T-helper 2 cell treated with Interferon-gamma antibody and Interleukin-4, amounts not matched to agents 100 ng/mL and 5 ng/mL, for 36 hours (primary cell): ENCODE measurements at regions not wholly inside any gene's neighbourhood (a gene's known extent, or its start where the extent isn't known, plus 50 kb on each side); places are given as distances from the start of the nearest gene placed in this dataset.

Source experiments
- intact Hi-C: fragments of 100-400 bp; cut with micrococcal nuclease; formaldehyde crosslinking; loops from one replicate; pipeline ENCODE4 v1.15.1; 2023

DNA sequence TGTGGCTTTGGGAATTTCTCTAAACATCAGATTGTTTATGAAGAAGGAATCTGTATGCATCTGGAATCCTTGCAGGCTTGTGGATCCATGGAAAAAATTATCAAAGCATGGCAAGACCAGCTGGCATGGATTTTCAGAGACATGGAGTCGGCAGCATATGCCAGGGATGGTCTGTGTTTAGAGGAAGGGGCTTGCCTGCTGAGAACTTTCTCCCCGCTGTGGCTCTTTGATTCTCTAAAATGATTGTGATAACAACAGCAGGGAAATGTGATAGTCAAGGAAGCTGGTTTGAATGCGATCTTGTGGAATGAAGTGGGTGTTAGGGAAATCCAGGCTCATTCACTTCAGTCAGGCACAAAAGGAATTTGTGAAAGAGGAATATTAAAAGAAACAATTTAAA is 245.7 kb upstream of the THRB start:
- intact Hi-C loops = no loop called here

DNA sequence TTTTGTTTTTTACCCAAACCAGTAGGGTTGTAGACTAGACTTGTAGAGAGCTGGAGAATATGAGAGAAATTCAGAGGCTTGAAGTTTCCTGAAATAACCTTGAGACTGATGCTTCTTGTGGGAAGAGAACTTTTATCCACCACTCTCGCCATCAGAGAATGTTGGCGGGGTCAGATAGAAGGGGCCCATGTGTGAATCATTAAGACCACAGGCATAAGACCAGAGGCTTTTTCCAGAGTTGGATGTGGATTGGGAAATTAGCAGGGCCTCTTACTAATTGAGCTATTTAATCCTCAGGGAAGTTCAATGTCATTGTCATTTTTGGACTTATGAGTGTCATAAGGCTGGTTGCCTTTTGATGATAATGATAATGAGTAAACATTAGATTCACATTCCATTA is 246.9 kb upstream of the THRB start:
- intact Hi-C loops = no loop called here

DNA sequence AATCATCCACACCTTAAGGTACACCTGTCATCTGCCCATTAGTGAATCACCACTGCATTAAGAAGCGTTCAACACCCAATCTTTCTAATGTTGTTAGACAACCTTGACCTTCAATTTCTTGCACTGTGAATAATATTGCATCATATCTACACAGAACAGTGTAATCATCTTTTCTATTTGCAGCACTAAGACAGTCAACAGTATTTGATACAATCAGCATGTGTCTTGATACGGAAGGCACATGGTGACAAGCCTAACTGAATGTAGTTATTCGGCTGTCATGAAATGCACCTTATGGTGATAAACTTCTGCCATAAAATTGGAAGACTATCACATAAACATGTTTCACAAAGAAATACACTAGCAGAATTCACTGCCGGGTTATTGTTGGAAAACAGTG is 253.9 kb upstream of the THRB start:
- intact Hi-C loops = no loop called here

DNA sequence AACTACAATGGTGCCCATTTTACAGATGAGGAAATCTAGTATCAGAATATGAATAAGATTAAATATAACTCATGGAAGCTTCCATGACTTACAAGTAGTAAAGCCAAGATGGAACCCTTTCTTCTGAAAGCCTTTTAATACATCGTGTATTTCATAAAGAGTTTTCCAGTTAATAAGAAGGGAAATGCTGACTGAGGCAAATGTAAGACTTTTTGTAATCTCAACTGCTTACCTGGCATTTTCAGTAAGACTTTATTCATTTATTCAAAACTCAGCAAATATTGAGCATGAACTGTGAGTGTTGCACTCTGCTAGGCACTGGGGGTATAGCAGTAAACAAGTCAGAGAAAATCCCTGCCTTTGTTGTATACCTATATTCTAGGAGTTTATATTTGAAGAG is 256.4 kb upstream of the THRB start:
- intact Hi-C loops = no loop called here

DNA sequence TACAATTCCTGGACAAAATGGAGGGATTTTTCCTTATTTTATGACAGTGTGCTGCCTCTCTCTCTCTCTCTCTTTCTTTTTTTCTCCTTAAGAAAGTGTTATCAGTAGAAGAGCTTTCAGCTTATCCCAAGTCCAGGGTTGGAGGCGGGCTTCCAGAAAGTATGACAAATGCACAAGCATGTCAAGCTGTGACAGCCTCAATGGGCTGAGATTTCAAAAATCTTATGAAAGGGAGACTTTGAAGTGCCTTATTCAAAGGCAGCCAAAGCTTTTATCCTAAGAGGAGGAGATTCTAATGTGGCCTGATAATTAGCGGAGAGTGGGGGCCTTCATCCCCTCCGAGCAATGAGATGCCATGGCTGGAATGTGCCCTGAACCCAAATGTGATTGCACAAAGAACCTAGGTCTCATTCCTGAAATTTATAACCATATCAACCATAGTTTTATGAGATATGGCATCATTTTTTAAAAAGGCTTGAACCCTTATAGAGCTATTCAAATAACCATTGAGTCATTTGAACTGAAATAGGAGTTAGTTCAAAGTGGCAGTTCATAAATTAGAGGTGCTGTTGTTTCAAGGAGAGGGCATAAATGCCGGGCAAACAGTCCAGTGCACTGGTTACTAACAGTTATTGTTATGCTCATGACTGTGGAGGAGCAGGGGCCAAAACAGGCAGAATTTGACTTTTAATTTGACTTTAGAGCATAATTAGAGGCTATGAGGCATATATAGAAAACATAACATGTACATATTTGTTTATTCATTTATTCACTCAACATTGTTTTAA is 261.6 kb upstream of the THRB start:
- intact Hi-C loops = no loop called here

DNA sequence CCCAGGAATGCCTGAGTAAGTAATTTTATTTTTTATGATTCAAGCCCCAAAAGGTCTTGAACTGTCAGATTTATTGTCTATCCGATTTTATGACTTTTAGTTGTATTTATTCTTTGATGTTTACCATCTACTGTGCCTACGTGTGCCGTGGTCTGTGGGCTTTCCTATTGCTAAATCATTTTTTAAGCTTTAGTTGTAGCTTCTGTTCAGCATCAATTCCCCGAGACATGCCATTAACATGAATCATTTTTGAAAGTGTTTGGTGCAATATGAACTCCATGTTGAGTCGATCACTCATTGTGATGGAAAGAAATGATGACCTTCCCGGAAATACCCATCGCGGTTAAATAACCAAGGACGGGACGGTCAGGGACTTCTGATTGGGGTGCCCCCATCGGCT is 268.7 kb upstream of the THRB start:
- intact Hi-C loops = no loop called here

DNA sequence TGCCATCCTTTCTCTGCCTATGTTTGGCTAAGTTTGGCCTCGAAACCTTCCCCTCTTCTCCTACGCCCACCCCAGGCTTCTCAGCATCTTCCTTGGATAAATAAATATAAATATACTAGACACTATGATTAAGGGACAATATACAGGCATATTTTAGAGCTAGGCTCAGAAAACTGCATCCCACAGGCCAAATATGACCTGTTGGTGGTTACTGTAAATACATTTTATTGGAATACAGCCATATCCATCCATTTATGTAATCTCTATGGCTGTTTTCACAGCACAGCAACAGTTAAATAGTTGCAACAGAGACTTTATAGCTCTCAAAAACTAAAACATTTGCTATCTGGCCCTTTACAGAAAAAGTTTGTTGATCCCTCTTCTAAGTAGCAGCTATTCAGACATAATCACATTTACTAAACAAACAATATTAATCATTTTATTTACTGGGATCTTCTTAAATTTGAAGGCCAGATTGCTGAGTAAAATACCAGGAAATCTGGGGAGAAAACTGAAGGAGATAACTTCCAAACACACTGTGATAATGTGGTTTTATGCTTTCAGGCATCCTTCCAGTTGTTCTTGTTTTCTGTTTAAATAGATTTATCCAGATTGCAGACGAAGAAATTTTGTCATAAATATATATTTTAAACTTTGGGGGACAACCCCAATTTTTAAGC is 269.7 kb upstream of the THRB start:
- intact Hi-C loops = no loop called here

DNA sequence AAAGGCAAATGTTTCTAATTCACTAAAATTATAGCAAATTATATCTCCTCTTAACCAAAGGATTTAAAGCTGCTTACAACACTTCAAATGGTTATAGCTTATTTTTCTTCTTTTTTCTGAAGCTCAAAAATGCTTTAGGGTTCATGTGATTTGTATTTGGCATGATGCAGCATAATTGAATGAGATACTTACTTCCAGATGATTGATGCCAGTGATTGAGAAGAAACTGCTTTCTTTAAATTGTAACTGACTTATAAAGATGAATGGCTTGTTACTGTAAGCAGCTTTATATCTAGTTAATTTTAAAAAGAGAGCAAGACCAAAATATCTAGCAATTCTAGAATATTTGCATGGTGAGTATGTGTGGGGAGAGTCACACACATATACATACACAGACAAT is 270.7 kb upstream of the THRB start:
- intact Hi-C loops = no loop called here

DNA sequence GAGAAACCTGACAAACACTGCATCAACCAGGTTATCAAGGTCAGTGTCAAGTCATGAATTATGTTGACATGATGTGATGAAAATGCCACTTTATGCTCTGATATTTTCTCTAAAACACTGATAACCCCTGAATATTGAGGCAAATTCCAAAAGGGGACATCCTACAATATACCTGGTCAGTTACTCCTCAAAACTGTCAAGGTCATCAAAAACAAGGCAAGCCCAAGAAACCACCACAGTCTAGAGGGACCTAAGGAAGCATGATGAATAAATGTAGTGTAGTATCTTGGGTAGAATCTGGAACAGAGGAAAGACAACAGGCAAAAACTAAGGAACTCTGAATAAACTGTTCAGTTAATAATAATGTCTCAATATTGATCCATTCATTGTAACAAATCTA is 275.3 kb upstream of the THRB start:
- intact Hi-C loops = no loop called here

DNA sequence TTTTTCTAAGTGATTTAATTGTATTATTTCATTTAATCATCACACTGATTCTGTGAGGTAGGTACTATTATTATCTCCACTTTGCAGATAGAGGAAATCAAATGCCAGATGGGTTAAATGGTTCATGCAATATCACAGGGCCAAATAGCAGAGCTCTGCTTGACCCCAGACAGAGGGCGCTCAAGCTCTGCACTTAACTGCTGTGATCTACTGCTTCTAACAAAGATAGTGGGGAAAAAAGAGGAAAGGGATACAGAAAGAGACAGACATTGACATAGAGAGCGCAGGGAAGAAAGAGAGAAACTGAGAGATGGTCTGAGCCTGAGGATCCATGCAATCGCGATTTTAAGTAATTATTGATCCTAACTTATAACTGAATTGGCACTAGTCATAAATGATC is 279.1 kb upstream of the THRB start:
- intact Hi-C loops = no loop called here

DNA sequence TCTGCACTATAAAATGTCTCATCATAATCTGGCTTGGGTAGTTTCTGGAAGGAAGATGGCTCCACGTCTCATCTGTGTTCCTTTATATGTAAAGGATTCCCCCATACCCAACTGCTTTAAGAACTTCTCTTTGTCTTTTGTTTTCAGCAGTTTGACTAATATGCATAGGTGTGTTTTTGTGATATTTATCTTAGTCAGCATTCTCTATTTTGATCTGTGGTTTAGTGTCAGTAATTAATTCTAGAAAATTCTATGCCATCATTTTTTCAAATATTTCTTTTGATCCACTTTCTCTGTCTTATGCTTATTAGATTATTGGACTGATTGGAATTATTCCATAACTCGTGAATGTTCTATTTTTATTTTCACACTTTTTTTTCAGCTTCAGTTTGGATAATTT is 286.3 kb upstream of the THRB start:
- intact Hi-C loops = no loop called here

DNA sequence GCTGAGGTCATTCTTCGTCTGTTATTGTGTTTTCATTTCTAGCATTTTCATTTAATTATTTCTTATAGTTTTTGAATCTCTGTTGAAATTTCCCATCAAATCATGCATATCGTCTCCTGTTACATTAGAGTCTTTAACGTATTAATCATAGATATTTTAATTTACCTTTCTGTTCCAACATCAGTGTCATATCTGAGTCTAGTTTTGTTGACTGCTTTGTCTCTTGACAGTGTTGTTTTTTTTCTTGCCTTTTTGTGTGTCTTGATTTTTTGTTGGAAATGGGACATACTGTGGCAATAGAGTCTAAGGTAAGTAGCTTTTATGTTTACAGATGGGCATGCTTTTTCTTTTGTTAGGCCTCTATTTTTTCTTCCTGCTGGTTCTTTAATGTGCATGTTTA is 286.8 kb upstream of the THRB start:
- intact Hi-C loops = no loop called here

DNA sequence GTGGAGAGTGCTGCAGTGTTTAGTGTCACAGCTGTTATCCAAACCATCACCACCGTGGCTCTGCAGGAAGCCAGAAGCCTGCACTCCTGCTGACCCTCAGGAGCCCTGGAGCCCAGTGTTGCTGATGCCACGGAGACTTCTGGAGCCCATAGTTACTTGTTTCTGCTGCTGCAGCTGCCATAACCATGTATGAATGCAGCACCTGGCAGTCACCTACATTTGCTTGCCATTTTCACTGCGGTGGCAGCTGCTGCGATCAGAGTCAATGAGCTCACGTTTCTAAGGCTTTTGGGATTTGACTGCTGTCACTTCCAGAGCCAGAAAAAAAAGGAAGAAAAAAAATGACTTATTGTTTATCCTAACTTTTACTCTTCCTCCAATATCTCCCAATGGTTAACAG is 299.2 kb upstream of the THRB start:
- intact Hi-C loops = no loop called here

DNA sequence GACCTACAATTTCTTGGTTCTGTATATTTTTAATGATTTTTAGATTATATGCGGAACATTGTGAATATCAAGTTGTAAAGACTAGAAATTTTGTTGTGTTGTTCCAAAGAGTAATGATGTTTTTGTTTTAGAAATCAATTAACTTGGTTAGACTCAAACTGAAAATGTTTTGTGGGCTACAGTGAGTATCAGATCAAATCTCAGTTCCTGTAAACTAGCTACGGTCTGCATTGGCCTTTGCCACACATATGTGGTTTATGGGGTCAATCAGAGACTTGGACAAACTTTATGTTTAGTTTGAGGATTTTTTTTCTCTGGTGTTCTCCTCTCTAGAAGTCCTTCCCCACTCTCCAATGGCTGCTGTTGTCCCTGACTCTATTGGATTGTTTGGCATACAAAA is 308.0 kb upstream of the THRB start:
- intact Hi-C loops = no loop called here

DNA sequence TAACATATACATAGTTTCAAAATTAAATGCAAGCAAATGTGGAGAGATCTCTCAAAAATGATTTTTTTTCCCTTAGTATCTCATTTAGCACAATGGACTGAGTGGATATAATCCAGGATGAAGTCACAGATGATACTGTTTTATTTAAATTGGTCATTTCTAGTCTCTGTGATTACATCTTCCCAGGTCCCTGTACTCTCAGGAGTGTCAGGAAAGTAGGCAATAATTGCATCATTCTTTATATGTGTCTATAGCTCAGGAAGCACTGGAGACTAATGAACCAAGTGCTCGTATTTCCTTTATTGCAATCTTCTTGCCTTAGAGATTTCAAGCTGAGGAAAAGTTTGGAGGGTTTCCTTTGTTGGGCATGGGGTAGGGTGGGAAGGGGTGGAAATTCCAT is 309.4 kb upstream of the THRB start:
- intact Hi-C loops = no loop called here

DNA sequence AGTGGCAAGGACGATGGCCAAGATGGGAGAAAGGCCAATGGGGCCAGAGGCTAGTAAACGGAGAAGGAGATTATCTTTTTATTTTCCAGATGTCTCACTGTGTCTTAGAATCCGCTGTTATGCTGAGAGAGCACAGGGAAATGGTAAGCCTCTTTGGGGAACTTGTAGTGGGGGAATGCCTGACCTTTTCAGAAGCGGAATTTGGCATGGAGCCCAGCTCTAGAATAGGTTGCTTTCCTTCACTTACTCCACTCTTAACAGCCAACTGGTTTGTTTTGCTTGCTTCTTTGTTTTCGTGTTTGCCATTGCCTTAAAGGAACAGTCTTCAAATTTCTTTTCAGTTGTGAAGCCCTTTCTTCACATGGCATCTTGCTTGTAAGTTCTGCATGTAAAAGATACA is 316.2 kb upstream of the THRB start:
- intact Hi-C loops = no loop called here

DNA sequence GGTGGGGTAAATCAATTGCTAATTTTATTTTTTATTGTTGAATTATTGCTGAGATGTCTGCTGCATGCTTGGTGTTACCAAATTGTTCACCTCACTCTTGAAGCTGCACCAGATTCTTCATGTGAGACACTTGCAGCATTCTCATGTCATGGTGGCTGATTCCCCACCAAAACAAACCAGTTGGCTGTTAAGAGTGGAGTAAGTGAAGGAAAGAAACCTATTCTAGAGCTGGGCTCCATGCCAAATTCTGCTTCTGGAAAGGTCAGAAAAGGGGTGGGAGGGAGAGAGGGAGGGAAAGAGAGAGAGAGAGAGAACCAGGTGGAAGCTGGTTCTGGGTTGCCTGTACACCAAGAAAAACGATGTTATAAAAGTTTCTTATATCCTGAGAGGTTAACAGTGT is 317.5 kb upstream of the THRB start:
- intact Hi-C loops = no loop called here

DNA sequence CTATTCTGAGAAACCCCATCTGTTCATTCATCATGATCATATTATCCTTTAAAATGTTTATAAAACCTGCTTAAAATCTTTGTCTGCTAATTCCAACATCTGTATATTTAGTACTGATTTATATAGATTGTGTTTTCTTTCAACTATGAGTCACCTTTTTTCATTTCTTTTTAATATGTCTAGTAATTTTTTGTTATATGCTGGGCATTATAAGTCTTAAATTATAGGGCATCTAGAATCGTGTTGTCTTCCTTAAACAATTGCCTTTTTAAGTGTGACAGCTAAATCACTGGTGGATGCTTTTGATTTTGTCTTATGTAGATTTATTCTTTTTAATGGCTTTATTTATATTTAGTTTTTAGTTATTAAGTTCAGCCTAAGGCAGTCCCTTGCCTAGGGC is 323.4 kb upstream of the THRB start:
- intact Hi-C loops = no loop called here

DNA sequence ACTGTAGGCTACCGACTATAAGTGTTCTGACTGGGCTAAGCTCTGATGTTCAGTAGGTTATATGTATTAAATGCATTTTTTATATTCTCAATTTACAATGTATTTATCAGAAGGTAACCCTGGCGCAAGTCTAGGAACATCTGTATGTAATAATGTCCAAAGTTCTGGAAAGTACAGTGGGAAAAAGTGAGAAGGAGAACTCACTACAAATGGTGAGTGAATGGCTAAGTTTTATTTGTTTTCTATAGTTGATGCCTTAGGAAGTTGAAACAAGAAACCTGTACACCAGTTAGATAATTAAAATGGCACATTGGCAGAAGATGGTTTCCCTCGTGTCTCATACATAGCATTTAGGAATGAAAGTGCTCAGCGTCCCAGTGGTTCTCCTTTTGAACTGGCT is 333.4 kb upstream of the THRB start:
- intact Hi-C loops = no loop called here

DNA sequence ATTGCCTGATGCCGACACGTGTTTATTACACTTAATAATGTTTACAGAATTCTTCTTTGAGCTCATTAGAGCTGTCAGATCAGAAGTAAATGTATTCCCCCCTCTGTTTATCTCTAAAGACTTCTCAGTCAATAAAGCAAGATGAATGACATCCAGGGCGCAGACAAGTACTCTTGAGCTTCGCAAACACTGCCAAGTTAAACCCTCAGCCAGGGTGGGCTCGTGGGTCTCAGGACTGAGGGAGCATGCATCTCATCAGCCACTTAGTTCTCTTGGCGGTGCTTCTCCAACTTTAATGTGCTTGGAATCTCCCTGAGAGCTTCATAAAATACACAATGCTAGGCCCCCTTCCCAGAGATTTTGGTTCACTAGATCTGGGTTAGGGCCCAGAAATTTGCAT is 333.9 kb upstream of the THRB start:
- intact Hi-C loops = no loop called here

DNA sequence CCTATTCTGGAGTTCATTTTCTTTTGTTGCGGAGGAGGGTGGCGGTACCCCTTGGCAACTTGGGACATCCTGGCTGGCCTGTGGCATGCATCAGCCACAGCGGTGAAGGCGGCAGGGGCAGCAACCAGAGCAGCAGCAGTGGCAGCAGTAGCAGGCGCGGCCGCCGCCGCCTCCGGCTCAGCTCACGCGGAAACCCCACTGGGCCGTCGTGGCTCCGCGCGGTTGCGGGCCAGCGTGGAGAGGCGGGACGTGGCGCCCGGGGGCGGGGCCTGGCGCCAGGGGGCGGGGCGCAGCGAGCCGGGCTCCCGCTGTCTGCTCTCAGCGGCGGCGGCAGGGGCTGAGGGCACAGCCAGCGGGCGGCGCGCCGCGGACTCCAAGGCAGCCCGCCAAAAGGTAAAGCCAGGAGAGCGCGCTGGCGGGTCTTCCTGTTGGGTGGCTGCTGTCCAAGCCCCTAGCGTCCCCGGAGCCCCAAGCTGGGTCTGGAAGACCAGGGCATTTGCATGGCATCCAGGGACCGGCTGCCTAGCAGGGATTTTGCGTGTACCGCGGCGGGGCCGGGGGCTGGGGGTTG is 334.4 kb upstream of the THRB start:
- intact Hi-C loops = no loop called here

DNA sequence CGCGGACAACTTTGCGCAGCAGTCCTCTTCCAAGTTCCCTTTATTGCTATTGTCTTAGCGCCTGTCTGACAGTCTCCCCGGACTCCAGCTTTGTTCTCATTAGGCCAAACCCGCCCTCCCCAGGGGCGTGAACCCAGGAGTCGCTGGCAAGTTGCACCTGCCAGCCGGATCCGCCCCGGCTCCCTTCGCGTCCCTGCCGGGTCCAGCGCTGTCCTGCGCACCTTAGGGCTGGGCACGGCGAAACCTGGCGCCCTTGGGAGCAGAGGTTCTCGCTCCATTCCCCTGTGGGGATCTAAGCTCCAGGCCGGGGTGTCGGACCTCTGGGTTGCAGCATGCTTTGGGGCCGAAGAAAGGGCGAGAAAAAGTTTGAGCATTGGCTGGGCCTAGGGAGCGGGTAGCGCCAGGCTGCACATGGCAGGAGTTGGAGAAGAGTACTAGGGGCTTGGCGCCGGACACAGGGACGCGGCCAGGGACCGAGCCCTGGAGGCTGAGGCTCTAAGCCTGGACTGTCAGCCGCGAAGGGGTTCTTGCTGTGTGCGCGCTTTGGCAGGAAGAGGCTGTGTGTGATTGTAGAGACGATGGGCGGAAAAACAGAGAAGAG is 335.1 kb upstream of the THRB start:
- intact Hi-C loops = no loop called here
